ENCODE measurements at regions not wholly inside any gene's neighbourhood (a gene's known extent, or its start where the extent isn't known, plus 50 kb on each side); places are given as distances from the start of the nearest gene placed in this dataset.

GRCh38 chr9:80883826-80884579, 805.3 kb downstream of the TLE1 start:
- no peak for DNase-seq

- DNase-seq: no peak
Measured at GRCh38 chr9:80883426-80883825, 805.9 kb downstream of the TLE1 start.

- no peak for DNase-seq
Measured at GRCh38 chr9:80881940-80882339, 807.4 kb downstream of the TLE1 start.

- no peak for DNase-seq
Measured at GRCh38 chr9:80881320-80881719, 808.0 kb downstream of the TLE1 start.

GRCh38 chr9:80878556-80878955, 810.8 kb downstream of the TLE1 start:
- DNase-seq: no peak

GRCh38 chr9:80875947-80876346, 813.4 kb downstream of the TLE1 start:
- DNase-seq: no peak

GRCh38 chr9:80874276-80874675, 815.1 kb downstream of the TLE1 start:
- DNase-seq: no peak

- no peak for DNase-seq
Measured at GRCh38 chr9:80873861-80874260, 815.5 kb downstream of the TLE1 start.

GRCh38 chr9:80871596-80871995, 817.8 kb downstream of the TLE1 start:
- DNase-seq: no peak

- no peak for DNase-seq
Measured at GRCh38 chr9:80867731-80868130, 821.6 kb downstream of the TLE1 start.

- DNase-seq: no peak
Measured at GRCh38 chr9:80866576-80867227, 822.6 kb downstream of the TLE1 start.

- no peak for DNase-seq
Measured at GRCh38 chr9:80866121-80866520, 823.2 kb downstream of the TLE1 start.

GRCh38 chr9:80843028-80843427, 846.3 kb downstream of the TLE1 start:
- no peak for DNase-seq

- DNase-seq: no peak
Measured at GRCh38 chr9:80842389-80842788, 847.0 kb downstream of the TLE1 start.

GRCh38 chr9:80841888-80842287, 847.5 kb downstream of the TLE1 start:
- no peak for DNase-seq

- DNase-seq: no peak
Measured at GRCh38 chr9:80839821-80840675, 849.3 kb downstream of the TLE1 start.

GRCh38 chr9:80836013-80836412, 853.3 kb downstream of the TLE1 start:
- DNase-seq: no peak

- DNase-seq: no peak
Measured at GRCh38 chr9:80831751-80832150, 857.6 kb downstream of the TLE1 start.

GRCh38 chr9:80811656-80812055, 877.7 kb downstream of the TLE1 start:
- DNase-seq: no peak

GRCh38 chr9:80811003-80811402, 878.3 kb downstream of the TLE1 start:
- DNase-seq: no peak

GRCh38 chr9:80806671-80807070, 882.7 kb downstream of the TLE1 start:
- DNase-seq: no peak

- no peak for DNase-seq
Measured at GRCh38 chr9:80804873-80805272, 884.5 kb downstream of the TLE1 start.

- DNase-seq: no peak
Measured at GRCh38 chr9:80797831-80798688, 891.3 kb downstream of the TLE1 start.
